SK-N-SH (cell line): ENCODE measurements at regions not wholly inside any gene's neighbourhood (a gene's known extent, or its start where the extent isn't known, plus 50 kb on each side); places are given as distances from the start of the nearest gene placed in this dataset.

Source experiments
- CTCF ChIP-seq: fragments of 200-600 bp; sonication (generic); IDR thresholded peaks from 2 replicates; pipeline ENCODE4 v1.6.1; 2017; ENCODE audit warnings: antibody characterized with exemption, mild to moderate bottlenecking, moderate library complexity
- EP300 ChIP-seq, 2 experiments: IDR thresholded peaks; 2 replicates each; pipeline versions ENCODE4 v1.4.0 to v1.6.1; 2012; ENCODE audit warnings: borderline replicate concordance in 1 of 2, low read depth in 1 of 2, low read length in 1 of 2
- GABPA ChIP-seq: IDR thresholded peaks from 2 replicates; pipeline ENCODE4 v1.4.0; 2012; ENCODE audit warnings: low read depth, mild to moderate bottlenecking
- POLR2AphosphoS5 ChIP-seq: IDR thresholded peaks from 2 replicates; pipeline ENCODE4 v1.6.1; 2012; ENCODE audit warnings: low read depth, low read length
- USF2 ChIP-seq: fragments of 150-350 bp; IDR thresholded peaks from 2 replicates; pipeline ENCODE4 v1.6.1; 2017; ENCODE audit warnings: antibody characterized with exemption, low read length, low read depth, borderline replicate concordance

- TF ChIP-seq EP300 (IDR thresholded peaks at IDR 0.05; ENCODE audit: borderline replicate concordance in 1 of 2, low read depth in 1 of 2, low read length in 1 of 2): no peak
- TF ChIP-seq CTCF: no peak
- no peak for TF ChIP-seq POLR2AphosphoS5
- TF ChIP-seq GABPA: no peak
- no peak for TF ChIP-seq USF2
Measured at GRCh38 chr9:2343756-2344155, 277.8 kb upstream of the VLDLR start.
